HG02943 (cell line): ENCODE measurements at regions not wholly inside any gene's neighbourhood (a gene's known extent, or its start where the extent isn't known, plus 50 kb on each side); places are given as distances from the start of the nearest gene placed in this dataset.

Source experiments
- ATAC-seq: cut with Tn5 transposase; IDR thresholded peaks from one replicate; pipeline ENCODE4 v1.9.1; 2021; ENCODE audit warnings: mild to moderate bottlenecking, low read depth, moderate library complexity; ENCODE audit not compliant: unreplicated experiment

- no peak for ATAC-seq
Observed at GRCh38 chr16:66002601-66003000, 363.9 kb upstream of the CDH5 start.

DNA sequence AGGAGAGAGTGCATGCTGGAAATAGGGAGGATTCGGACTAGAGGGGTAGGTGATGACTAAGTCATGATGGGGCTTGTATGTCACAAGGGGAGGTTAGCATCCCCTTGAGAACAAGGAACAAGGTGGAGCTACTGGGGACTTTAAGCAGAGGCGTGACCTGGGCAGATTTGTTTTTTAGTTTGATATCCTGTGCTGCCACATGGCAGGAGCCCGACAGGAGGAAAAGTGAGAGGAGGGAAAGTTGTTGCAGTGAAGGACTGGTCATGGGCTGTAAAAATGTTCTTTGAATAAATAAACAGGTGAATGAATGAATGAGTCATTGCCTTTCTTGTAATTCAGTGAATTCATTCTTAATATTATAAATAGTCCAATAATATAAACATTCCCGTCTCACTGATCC is 365.1 kb upstream of the CDH5 start:
- no peak for ATAC-seq

GRCh38 chr16:65998443-65998842 is 368.0 kb upstream of the CDH5 start:
- no peak for ATAC-seq

GRCh38 chr16:65994291-65994690 is 372.2 kb upstream of the CDH5 start:
- no peak for ATAC-seq

GRCh38 chr16:65991149-65991701 is 375.3 kb upstream of the CDH5 start:
- no peak for ATAC-seq

DNA sequence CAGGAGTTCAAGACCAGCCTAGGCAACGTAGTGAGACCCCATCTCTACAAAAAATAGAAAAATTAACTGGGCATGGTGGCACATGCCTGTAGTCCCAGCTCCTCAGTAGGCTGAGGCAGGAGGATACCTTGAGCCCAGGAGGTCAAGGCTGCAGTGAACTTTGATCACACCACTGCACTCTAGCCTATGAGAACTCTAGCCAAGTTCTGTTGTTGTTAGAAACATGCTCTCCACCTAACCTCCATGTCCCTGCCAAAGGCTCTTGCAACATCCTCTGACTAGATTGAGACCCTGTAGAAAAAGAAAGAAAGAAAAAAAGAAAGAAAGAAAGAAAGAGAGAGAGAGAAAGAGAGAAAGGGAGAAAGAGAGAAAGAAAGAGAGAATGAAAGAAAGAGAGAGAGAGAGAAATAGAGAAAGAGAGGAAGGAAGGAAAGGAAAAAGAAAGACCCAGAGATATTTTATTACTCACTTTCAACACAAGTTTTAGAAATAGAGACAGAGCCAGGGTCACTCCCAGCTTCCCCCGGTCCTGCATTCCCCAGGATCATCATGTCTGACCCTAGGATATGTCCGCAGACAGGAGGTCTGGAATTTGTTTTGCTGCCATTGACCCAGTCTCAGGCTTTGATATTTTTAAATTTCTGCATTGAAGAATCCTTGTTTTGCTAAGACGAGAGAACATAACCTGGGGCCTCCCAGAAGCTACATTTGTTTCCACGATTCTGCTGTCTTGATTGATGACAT is 376.5 kb upstream of the CDH5 start:
- no peak for ATAC-seq

DNA sequence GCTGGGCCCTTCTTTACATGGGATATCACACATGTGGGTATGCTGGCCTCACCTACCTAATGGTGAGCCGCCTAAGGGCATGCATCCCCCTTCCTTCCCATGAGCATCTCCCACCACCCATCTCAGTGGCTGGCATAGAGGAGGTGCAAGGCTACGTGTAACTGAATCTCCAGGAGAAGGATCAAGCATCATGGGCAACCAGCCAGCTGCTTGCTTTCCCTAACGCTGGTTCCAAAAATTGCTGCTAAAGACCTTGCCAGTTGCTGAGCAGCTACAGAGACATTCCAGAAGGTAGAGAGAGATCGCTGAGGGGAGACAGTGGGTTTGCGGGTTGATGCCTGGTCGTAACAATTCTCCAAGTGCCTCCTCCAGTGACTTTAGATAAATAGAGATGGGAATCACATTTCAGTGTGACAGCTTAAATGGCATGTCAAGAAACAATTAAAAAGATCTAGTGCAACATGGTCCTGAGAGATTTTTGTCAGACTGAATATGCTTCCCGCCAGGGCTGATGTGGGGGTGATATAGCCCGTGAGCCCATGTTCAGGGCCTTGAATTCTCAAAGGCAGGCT is 378.4 kb upstream of the CDH5 start:
- no peak for ATAC-seq

DNA sequence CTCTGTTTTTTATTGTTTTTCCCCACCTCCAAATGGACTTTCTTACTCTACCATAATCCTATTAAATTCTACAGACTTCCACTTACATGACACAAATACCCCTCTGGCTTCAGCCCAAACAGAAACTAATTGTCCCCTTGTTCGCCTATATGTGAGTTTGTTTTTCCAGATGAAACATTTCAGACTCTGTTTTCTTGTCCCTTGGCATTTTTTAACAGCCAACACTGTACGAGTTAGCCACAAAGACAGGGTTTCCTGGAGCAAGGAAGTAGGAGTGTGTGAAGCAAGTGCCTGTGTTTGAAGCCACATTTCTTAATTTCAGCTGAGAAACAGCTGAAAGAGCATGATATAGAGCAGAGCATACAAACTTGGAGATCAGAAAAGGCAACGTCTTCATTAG is 382.2 kb upstream of the CDH5 start:
- ATAC-seq: no peak

GRCh38 chr16:65981057-65981456 is 385.4 kb upstream of the CDH5 start:
- ATAC-seq: no peak

DNA sequence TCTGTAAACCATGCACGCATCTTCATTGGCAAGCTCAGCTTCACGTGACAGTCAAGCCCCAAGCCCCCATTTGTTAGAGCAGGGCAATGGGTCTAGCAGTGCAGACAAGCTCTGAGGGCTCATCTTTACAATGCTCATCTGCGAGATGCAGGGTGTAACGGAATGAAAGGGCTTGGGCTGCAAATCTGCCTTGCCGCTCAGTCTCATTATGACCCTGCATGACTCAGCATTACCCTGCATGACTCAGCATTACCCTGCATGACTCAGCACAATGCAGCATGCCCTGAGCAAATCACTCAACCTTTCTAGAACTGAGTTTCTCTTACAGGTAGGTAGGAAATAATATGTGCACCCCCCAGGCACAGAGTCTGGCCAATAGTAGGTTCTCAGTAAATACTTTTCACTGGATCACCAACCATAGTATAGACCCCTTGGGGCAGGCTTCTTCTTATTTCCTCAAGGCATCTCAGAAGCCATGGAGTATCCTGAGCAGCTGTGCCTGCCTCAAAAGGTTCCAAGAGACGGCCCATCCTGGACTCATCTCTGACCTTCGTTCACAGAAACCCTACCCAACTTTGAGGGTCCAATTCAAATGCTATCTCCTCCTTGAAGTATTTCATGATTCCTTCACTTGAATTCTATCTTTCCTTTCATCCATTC is 391.3 kb upstream of the CDH5 start:
- ATAC-seq: no peak

DNA sequence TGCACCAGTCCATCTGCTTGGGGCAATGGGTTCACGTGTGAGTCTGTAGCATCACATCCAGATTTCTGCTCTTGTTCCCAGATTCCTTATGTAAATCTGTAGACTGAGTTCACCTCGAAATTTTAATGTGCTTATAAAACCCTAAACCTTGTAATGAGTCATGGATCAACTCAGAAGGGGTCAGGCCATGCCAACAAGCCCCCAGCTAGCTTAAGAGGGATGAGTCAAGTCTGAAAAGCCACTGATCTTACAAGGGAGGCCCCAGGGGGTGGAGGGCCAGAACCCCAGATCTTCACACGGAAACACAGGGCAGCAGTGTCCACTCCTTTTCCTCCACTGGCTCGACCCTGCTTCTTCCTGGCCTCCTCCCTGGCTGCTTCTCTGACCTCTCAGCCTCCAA is 399.1 kb upstream of the CDH5 start:
- ATAC-seq: no peak

DNA sequence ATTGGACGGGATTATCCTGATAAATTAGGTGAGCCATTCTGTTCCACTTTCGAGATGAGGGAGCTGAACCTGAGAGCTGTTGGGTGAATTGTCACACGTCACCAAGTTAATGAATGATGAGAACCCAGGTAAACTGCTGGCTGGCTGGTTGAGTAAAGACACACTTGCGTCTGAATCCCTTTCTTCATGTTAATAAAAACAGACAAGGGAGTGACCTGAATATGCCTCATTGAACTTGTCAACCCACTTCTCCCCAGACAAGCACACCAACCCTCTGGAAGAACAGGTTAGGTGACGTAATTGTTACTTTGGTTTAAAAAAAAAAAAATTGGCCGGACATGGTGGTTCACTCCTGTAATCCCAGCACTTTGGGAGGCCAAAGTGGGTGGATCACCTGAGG is 400.9 kb upstream of the CDH5 start:
- ATAC-seq: no peak

- ATAC-seq: no peak
Observed at GRCh38 chr16:65964752-65965151, 401.7 kb upstream of the CDH5 start.

- no peak for ATAC-seq
Observed at GRCh38 chr16:65961476-65962143, 404.9 kb upstream of the CDH5 start.

DNA sequence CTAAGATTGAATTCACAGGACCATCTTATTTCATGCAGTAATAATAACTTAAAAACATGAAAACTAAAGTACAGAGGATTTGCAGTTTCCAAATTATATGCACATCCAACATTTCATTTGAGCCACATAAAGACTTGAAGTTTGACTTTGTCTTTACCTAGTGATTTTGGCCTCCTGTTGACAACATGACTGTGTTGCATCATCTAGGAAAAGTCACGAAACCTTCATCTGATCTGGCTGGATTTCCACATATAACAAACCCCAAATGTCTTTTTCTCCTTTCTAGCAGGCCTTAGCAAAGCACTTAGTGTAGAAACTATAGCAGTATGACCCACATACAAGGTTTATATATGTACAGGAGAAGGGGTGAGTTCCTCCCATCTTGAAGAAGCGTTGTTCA is 406.5 kb upstream of the CDH5 start:
- ATAC-seq: no peak

DNA sequence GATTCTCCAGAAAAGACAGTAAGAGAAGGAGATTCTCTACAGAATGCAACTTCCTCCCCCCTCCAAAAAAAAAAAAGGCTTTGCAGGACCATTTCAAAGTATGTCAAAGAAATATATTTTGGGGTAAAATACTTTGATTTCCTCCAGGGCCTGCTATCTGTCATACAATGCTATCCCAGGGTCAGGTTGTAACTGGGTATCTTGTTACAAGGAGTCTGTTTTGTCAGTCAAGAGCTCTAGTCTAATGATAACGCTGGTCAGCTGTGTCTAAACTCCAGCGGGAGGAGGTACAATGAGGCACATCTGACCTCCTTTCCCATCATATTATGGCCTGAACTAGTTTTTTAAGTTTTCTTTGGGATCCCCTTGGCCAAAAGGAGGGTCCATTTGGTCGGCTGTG is 408.4 kb upstream of the CDH5 start:
- ATAC-seq: no peak

DNA sequence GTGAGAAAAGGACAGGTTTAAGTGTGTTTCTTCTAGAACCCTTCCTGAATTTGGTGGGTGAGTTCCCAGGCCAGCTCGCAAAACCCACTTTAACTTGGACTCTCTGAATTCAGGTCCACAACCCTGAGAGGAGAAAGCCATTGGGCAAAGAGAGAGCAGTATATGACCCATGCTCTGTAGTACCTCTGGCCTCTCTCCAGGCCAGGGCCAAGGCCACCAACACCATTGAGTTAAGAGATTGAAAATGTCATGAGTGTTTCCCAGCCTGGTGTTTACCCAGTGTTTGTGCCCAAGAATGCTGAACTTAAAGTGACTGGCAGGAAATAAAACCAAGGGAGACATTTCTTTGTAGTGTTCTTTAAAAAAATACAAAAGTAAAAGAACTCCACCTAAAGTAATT is 410.4 kb upstream of the CDH5 start:
- no peak for ATAC-seq

DNA sequence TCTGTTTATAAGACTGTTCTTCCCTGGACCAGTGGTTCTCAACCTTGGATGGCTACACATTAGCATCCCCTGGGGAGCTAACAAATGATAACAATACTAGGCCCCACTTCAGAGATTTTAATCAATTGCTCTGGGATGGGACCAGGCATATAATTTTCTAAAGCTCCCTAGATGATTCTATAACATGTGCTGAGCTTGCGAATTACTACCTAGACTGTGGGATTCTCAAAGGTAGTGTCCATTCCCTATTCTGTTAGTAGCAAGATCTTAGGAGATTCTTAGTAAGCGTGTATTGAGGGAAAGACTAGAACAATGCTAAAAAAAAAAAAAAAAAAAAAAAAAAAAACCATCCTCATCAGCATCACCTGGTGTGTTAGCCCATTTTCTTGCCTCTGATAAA is 412.0 kb upstream of the CDH5 start:
- ATAC-seq: no peak

GRCh38 chr16:65950211-65950610 is 416.3 kb upstream of the CDH5 start:
- no peak for ATAC-seq

GRCh38 chr16:65948361-65948760 is 418.1 kb upstream of the CDH5 start:
- ATAC-seq: no peak

DNA sequence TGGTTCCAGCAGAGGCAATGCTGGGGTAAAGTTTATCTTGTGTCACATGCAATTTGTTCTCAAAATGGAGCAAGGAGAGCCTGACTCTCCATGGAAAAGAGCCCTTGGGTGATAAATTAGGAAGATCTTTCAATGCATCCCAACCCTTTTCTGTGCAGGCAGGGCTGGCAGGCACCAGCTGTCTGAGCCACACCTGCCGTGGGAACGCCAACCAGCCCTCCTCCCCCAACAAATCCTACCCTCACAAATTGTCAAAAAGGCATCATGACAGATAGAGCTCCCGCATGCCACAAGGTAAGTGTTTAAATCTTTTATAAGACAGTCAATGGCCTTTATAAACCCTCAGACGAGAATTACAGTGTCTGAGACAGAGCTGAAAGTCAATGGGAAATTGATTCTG is 418.5 kb upstream of the CDH5 start:
- ATAC-seq: no peak
